ENCODE measurements at regions not wholly inside any gene's neighbourhood (a gene's known extent, or its start where the extent isn't known, plus 50 kb on each side); places are given as distances from the start of the nearest gene placed in this dataset.

DNA sequence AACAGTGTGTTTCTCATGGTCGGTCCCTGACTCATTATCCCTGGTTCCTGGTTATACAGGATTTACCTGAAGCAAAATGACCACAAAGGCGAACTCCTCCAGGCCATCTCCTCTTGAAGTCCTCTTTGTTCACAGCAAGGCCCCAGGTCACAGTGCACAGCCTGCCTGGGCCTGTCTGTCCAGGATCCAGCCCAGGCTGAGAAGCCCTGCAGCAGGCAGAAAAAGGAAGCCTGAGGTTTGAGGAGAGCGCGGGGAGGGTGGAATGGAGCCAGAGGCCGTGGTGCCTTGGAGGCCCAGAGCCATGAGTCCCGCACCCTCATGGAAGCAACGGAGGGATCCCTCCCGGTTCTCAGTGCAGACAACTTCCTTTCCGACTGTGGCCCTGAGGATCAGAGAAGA is 136.8 kb upstream of the IRF2BP2 start:
- intact Hi-C loops (cut with micrococcal nuclease), result no loop called here

DNA sequence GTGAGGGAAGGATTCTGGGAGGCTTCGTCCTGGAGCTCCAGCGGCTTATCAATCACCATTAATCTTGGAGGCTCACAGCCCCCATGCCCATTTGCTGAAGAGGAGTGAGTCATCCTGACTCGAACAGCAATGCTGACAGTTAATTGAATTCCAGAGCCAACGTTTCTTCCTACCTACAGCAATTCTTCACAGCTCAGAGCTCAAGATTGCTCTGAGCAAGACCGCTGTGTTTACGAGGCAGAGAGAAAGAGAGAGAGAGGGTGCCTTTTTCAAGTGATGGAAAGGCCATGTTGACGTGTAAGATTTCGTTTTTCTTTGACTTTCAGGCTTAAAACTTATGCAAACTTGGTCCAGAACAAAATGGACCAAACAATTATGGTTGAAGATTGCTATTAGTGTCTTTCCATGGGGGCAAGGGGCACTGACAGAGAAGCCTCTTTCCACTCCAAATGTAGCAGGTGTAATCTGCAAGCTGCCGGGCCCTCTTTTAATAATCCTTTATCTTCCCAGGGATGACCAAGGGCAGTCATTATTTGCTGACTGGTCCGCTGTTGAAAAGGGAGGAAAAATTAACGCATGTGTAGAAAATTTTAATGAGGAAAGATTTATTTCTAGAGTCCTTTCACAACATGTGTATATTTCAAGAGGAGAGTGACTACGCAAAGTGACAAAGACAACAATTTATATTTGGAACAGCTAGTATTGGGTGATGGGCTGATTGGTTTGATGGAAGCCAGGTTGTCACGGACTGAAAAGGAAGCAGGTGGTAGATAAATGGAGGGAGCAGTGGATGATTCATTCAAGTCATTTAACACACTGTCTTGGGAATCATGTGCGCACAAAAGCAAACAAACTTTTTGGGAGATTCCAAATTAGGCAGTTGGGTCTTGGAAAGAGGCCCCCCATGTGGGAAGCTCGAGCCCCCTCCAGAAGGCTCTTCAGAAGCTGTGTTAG is 136.1 kb upstream of the IRF2BP2 start:
- intact Hi-C loops (cut with micrococcal nuclease), result no loop called here

DNA sequence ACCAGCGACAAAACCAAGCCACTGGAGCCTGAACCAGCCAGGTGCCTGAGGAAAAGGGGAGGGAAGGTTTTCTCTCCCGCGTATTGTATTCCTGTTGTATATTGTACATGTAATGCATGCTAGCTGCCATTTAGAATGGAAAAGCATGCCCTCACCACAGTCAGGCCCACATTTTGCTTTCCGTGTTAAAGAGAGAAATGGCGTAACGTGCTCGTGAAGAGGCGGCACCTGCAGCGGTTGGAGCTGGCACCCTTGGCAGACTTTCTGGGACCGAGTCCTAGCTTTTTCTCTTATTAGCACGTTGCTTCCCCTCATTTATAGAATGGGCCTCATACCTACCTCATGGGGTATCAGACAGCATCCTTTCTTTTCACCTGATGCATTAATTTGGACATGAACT is 135.3 kb upstream of the IRF2BP2 start:
- intact Hi-C loops (cut with micrococcal nuclease), result no loop called here

DNA sequence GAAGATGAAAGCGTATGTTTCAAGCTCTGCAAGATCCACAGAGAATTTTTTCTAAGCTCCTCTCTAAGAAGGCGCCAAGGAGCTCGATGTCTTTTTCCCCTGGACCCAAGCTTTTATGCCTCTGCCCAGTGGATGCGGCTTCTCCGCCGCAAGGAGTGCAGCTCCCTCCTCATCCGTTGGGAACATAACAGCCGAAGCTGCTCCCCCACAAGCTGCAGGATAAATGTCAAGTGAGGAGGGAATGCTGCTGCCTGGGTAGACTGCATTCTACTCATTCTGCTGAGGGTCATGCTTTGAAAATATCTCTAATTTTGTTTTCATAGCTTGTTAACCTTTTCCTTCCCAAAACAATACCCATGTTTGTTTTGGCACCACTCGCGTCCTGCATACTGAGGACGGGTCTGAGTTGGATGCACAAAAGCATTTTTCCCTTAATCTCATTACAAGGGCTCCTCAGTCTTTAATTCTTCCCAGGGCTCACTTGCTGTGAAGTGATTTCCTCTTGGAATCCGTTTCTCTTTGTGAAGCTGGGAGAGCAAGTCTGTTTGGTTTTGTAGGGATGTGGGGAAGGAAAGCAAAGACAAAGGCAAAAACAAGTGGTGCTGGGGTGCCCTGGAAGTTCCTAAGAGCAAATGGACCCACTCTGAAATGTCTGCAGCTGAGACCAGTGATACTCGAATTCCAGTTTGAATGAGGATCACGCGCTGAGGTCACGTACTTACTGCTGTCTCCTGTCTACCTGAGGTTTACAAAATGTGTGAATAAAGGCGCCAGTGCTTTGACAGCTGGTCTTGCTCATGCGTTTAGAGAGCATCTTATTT is 134.0 kb upstream of the IRF2BP2 start:
- intact Hi-C loops (cut with micrococcal nuclease), result no loop called here

DNA sequence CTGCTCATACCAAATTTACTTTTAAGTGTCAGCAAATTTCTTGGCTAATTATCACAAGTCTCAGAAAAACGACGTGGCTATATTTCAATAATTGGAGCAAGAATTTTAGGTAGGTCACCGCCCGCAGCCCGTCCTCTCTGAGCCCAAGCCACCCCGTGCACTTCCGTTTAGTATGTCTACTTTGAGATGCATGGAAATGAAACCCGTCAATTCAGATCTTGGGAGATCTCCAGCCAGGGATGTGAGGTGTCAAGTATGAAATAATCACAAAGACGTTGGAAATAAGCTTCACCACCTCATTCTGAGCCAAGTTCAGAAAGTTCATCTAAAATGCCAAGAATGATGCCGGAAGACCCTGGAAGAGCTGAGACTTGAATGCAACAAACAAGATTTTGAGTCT is 132.6 kb upstream of the IRF2BP2 start:
- intact Hi-C loops (cut with micrococcal nuclease), result no loop called here

DNA sequence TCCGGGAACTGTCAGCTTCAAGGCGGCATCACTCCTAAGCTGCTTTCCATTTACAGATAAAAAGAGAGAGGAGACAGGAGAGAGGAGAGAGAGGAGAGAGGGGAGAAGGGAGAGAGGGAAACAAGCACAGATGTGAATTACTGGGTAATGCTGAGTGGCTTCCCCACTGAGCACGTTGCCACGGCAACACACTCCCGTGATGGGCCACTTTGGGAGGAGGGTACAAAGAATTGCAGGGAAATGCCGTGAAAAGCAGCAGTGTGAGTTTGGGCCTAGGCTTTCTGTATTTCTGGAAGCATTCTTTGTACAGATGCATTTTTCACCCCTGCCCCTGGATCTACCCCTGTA is 128.0 kb upstream of the IRF2BP2 start:
- intact Hi-C loops (cut with micrococcal nuclease), result no loop called here

DNA sequence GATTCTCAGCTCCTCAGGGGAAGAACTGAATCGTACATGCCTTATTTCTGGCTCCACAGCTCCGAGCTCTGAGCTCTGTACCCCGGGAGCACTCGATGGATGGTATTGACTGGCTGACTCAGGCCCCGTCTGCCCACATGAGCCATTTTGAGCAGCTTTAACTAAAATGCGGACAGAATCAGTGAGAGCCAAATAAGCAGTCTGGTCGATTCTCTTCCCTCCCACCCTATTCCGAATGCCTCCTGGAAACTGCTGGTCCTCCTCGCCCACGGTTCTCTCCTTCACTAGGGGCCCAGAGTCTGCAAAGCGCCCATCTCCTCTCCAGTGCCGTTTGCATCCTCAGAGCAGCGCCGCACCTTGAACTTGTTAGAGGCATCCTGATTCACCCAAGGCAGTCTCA is 125.9 kb upstream of the IRF2BP2 start:
- intact Hi-C loops (cut with micrococcal nuclease), result no loop called here

DNA sequence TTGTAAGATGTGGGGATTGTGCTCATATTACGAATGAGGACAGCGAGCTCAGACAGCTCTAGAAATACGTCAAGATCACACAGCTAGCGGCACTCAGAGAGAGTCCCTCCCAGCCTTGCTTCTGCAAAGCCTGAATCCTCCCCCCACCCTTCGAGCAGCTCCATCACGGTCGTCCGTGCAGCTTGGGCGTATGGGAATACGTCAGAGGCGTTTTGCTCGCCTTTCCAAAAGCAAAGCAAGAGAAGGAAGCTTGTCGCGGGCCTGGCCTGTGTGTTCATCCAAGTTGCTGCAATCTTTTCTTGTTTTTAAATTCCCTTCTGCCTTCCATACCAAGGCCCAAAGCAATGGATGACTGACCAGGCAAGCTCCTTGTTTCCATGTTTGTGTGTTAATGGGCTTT is 125.5 kb upstream of the IRF2BP2 start:
- intact Hi-C loops (cut with micrococcal nuclease), result no loop called here

DNA sequence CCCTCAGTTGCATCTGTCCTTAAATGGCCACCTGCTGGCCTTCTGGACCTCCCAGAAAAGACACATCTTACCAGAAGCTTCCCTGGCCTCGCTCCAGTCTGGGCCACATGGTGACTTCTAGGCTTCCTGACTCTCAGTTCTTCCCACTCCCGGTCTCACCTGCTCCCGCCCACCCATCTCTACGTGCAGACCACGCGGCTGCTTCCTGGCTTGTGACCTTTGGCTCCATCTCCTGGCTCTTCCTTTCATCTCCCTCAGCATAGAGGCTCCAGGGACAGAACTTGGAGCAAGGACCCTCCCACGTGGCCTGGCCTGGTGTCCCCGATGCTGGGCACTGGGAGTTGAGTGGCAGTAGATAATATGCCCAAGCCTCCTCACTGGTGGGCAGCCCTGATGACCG is 124.9 kb upstream of the IRF2BP2 start:
- intact Hi-C loops (cut with micrococcal nuclease), result no loop called here

DNA sequence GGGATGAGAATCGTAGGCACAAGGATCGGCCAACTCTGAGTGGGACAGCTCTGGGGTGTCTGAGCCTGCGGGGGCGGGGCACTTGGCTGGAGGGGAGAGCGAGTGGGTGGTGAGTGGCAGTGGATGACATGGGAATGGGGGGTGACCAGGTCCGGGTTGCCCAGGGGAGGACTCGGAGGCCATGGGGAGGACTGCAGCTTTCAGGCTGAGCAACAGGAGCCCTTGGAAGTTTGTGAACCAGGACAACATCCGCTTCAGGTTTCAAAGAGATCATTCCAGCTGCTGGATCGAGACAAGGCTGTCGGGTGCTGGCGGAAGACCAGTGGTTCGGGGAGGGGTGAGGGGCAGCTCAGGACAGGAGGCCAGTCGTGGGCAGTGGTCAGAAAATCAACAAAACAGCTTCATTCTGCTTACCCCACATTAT is 124.4 kb upstream of the IRF2BP2 start:
- intact Hi-C loops (cut with micrococcal nuclease), result no loop called here

DNA sequence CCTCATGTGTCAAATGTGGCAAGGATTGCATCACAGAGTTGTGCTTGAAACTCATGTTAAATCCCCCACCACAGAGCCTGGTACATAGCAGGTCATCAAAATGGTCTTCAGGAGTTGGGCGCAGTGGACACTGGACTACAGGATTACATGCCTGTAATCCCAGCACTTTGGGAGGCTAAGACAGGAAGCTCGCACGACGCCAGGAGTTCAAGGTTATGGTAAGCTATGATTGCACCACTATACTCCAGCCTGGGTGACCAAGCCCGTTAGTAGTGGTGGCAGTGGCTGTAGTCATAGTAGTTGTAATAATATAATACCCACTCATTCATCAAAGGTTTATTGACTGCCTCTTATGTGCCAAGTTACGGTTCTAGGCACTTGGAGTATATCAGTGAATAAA is 123.4 kb upstream of the IRF2BP2 start:
- intact Hi-C loops (cut with micrococcal nuclease), result no loop called here

DNA sequence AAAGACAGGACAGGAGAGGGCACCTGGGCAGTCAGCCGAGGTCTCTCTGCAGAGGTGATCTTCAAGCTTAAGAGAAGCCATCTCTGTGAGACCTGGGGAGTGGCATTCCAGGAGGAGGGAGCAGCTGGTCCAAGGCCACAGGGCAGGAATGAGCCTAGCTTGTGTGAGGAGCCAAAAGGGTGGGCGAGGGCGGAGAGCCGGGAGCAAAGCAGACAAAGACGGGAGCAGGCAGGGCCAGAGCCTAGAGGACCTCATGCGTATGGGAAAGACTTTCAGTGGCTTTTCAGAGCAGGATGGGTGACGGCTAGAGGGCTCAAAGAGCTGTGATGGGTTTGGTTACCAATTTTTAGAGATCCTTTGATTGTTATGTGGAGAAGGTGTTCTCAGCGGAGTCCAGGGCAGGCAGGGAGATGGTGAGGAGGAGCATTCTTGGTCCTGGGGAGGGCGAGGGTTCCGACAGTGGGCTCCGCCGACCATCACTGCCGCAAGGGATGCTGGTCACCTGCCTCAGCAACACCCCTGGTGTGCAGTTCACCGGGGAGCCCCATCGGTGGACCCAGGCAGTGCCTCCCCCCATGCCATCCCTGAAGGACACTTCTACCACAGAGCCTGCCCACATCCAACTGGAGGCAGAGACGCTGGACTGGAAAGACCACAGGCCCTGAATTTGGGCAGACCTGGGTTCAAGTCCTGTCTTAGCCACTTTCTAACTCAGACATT is 122.9 kb upstream of the IRF2BP2 start:
- intact Hi-C loops (cut with micrococcal nuclease), result no loop called here

DNA sequence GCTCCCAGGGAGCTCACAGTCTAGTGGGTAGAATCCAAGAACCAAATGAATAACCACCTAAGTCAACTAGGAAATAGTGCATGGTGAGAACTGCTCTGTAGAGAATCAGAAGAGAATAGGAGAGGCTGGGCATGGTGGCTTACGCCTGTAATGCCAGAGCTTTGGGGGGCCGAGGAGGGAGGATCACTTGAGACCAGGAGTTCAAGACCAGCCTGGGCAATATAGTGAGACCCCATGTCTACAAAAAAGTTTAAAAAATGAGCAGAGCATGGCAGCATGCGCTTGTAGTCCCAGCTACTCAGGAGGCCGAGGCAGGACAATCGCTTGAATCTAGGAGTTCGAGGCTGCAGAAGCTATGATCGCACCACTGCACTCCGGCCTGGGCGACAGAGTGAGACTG is 122.3 kb upstream of the IRF2BP2 start:
- intact Hi-C loops (cut with micrococcal nuclease), result no loop called here

DNA sequence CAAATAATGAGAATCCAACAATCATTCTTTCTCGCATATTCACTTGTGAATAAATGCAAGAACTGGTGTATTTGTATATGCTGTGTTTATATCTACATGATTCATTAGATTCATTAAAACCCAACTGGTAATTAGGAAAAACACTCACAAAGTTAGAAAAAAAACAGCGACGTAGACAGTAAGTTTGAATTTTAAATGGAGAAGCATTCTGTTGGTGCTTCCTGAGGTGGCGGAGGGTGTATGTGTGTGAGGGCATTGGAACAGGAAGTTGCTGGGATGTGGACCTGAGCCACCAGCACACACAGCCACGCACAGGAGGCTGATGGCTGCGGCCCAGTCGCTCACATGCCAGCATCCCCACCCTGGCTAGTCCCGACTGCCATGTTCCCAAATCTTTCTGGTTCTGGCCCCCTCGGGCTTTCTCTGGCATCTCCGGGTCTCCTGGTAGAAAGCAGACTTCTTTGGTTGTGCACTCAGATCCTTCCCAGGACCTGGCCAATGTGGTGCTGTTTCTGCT is 121.6 kb upstream of the IRF2BP2 start:
- intact Hi-C loops (cut with micrococcal nuclease), result loop anchor here (1.0 to 2.0 kb wide), 9 partner anchors 8 to 352 kb away; no protein-coding TSS in a partner anchor

DNA sequence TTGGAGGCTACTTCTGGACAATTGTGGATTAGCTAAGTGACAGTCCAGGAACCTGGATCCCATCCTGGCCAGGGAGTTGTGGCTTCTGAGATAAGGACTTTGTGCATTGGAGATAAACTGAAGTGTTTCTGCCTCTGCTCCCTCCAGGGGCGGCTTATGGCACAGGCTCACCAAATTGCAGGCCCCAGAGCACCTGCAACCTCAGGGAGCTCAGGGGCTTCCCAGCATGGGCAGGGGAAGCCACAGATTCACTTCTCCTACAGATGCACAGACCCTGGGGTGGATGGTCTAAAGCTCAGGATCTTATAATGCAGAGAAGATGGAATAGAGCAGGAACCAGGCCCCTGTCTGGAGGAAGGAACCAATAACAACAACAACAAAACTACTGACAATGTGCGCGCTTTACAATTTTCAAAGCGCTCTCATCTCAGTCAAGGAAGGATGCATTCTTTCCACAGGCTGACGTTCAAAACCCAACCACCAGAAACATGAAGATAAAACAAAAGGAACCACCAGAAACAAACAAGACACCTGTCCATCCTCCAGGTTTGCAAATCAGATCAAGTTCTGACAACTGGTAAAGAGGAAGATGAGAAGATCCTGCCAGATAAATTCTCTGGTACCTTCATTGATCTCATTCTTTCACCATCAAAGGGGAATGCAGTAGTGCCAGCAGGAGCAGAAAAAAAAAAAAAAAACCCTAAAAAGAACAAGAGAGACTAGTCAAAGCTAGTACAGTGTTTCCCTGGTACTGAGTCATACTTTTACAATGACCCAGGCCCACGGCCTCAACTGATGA is 121.0 kb upstream of the IRF2BP2 start:
- intact Hi-C loops (cut with micrococcal nuclease), result loop anchor here (1.0 to 2.0 kb wide), 9 partner anchors 8 to 352 kb away; no protein-coding TSS in a partner anchor

DNA sequence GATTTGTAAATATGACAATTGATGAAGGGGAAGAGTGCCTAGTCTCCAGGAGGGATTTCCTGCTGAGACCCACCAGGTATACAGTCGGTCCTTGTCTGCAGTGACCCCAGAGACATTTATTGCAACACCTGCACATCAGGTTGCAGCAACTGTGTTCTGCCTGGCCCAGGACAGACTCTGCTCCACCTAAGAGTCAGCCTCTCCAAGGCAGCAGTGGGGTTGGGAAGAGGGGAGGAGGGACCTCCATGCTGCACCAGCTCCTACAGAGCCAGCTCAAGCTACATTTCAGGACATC is 120.4 kb upstream of the IRF2BP2 start:
- intact Hi-C loops (cut with micrococcal nuclease), result loop anchor here (2.0 kb wide), 1 partner anchor 28 kb away; no protein-coding TSS in a partner anchor

DNA sequence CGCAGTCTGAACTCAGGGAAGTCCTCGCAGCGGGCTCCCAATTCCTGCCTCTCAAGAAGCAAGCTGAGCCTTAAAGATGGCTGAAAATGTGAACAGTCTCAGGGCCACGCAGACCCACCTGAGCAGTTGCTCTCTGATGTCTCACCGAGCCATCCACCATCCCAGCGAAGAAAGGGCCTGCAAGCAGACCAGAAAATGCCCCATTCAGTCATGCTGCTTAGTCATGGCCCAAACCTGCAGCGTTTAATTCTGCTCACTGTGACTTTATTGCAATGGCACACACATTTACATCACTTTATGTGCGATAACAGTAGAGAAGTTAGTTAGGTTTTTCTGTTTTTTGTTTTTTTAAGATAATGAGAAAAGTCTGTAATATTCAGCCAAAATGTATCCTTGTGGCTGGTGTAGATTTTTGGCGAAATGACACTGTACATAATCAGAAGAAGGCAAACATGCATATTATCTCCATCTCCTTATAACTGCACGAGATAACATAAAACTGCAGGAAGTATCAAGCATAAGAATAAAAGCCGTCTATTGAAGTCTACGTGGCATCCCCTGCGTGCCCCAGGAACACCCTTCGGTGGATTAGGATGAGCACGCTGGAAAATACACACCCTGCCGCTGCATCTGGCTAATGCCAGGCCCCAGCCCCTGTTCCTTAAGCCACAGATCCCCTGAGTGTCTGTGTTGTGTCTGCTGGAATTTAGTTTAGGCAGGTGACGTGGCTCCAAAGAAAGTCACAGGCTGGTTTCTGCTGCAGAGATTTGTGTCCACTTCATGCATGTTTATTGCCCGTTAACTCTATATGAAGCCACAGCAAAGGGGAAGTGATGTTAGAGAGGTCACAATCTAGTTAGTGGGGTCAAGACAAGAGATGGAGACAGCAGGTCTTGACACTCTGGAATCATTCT is 119.8 kb upstream of the IRF2BP2 start:
- intact Hi-C loops (cut with micrococcal nuclease), result loop anchor here (2.0 kb wide), 1 partner anchor 29 kb away; no protein-coding TSS in a partner anchor

DNA sequence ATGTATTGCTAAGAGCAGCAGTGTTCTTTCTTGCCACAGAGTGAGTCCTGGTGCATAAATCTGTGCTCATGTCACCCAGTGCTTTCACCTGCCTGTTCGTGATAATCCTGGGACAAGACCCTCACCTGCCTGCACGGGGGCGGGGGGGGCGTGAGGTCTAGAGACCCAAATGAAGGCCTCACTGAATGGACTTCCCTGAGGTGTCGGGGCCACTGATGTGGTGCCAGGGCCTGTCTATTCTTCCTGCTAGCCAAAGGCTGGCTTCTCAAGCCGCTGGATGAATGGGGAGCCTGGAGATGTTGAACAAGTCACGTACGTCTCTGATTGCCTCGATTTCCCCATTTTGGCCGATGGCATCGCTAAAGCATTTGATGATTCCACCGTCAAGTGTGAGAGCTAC is 118.8 kb upstream of the IRF2BP2 start:
- intact Hi-C loops (cut with micrococcal nuclease), result no loop called here

DNA sequence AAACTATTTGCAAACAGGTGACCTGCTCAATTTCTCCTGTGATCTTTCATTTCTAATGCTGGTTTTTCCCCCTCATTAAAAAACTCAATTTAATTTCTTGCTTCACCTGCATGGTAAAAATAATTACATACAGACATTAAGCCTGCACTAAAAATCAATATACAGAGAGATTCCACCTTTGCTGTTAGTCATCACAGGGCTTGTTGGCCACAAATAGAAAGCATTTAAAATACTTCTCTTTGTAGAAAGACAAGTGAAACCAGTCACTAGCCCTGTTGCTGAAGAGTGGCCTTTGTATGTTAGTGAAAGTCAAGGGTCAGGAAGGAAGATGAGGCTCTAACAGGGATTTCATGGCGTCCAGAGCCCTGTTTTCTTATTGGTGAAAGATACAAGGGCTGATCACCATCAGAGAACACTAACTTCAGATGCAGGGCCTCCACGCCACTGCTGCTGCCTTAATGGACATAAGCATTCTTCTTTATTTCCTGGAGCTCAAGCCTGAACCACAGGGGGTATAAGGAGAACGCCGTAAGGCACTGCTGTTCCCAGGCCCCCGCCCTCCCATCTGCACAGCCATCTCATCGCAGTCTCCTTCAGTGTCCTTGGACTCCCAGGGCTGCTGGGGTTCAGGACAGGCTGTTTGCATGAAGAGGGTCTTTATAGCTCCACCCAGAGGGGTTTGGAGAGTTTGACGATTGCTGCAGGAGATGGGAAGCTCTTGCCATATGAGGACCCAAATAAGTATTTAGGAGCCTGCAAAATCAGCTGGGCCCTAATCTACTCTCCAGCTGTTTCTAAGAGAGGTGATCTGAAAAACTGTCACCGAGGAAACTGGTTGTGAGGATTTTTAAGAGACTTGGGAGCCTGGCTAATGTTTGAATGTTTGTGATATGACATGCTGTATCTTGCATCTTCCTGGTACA is 117.3 kb upstream of the IRF2BP2 start:
- intact Hi-C loops (cut with micrococcal nuclease), result no loop called here

All from T-helper 1 cell treated with Interleukin-12 subunit alpha and Interleukin-12 subunit beta and Interleukin-4 antibody, amounts not matched to agents 30 ng/mL and 1 ng/mL, for 36 hours (primary cell).